Liver (tissue), 7 donors: ENCODE measurements at regions not wholly inside any gene's neighbourhood (a gene's known extent, or its start where the extent isn't known, plus 50 kb on each side); places are given as distances from the start of the nearest gene placed in this dataset.

Source experiments
- DNase-seq: peaks from one replicate; pipeline ENCODE4 v3.0.0-alpha.2; 2017; ENCODE audit warnings: low spot score
- H3K27ac ChIP-seq, 2 donors: one replicate each; pipeline ENCODE4 v1.7.0; 2013; ENCODE audit warnings: inconsistent platforms in 2 of 2, low read length in 2 of 2, control low read depth in 1 of 2, low read depth in 1 of 2, mild to moderate bottlenecking in 1 of 2
- H3K27me3 ChIP-seq, 4 donors: one replicate each; pipeline versions ENCODE4 v1.6.1 to v1.7.0; 2013; ENCODE audit warnings: low read length in 3 of 4, inconsistent platforms in 1 of 4, mild to moderate bottlenecking in 1 of 4, moderate library complexity in 1 of 4; ENCODE audit not compliant: control insufficient read depth in 4 of 4, insufficient read depth in 4 of 4
- H3K36me3 ChIP-seq, 4 donors: one replicate each; pipeline versions ENCODE4 v1.6.1 to v1.7.0; 2013; ENCODE audit warnings: low read length in 3 of 4, mild to moderate bottlenecking in 3 of 4, low read depth in 1 of 4, moderate library complexity in 1 of 4; ENCODE audit not compliant: control insufficient read depth in 4 of 4, insufficient read depth in 3 of 4
- H3K4me1 ChIP-seq, 4 donors: one replicate each; pipeline versions ENCODE4 v1.6.1 to v1.7.0; 2013; ENCODE audit warnings: low read length in 3 of 4, mild to moderate bottlenecking in 3 of 4, moderate library complexity in 1 of 4; ENCODE audit not compliant: control insufficient read depth in 4 of 4, insufficient read depth in 4 of 4
- H3K4me3 ChIP-seq, 3 donors: one replicate each; pipeline versions ENCODE4 v1.6.1 to v1.7.0; 2013; ENCODE audit warnings: low read length in 3 of 3, control low read depth in 1 of 3, low read depth in 1 of 3, mild to moderate bottlenecking in 1 of 3
- H3K9ac ChIP-seq, 2 donors: one replicate each; pipeline ENCODE4 v1.7.0; 2013; ENCODE audit warnings: low read length in 2 of 2, mild to moderate bottlenecking in 2 of 2, moderate library complexity in 2 of 2, control low read depth in 1 of 2, low read depth in 1 of 2
- H3K9me3 ChIP-seq, 4 donors: one replicate each; pipeline versions ENCODE4 v1.6.1 to v1.7.0; 2013; ENCODE audit warnings: low read length in 3 of 4; ENCODE audit not compliant: control insufficient read depth in 4 of 4
- EGR1 ChIP-seq, 2 donors: IDR thresholded peaks; 2 replicates each; pipeline ENCODE4 v1.6.1; 2016 to 2018; ENCODE audit warnings: antibody characterized with exemption in 2 of 2, low read depth in 2 of 2
- GABPA ChIP-seq, 2 donors: IDR thresholded peaks in 1 of 2; conservative IDR thresholded peaks in 1 of 2; 2 replicates each; pipeline ENCODE4 v1.6.1; 2016; ENCODE audit warnings: antibody characterized with exemption in 2 of 2, mild to moderate bottlenecking in 1 of 2, moderate library complexity in 1 of 2
- HNF4A ChIP-seq, 2 donors: conservative IDR thresholded peaks; 2 replicates each; pipeline ENCODE4 v1.6.1; 2016; ENCODE audit warnings: antibody characterized with exemption in 2 of 2, mild to moderate bottlenecking in 2 of 2
- NR2F2 ChIP-seq: IDR thresholded peaks from 2 replicates; pipeline ENCODE4 v1.6.1; 2016; ENCODE audit warnings: antibody characterized with exemption
- RAD21 ChIP-seq, 2 donors: IDR thresholded peaks; 2 replicates each; pipeline ENCODE4 v1.6.1; 2016; ENCODE audit warnings: antibody characterized with exemption in 2 of 2, mild to moderate bottlenecking in 2 of 2
- RXRA ChIP-seq, 2 donors: IDR thresholded peaks; 2 replicates each; pipeline ENCODE4 v1.6.1; 2017 to 2018; ENCODE audit warnings: antibody characterized with exemption in 2 of 2, mild to moderate bottlenecking in 1 of 2
- SP1 ChIP-seq: IDR thresholded peaks from 2 replicates; pipeline ENCODE4 v1.6.1; 2018; ENCODE audit warnings: antibody characterized with exemption, mild to moderate bottlenecking
- TAF1 ChIP-seq: conservative IDR thresholded peaks from 2 replicates; pipeline ENCODE4 v1.6.1; 2016; ENCODE audit warnings: antibody characterized with exemption, mild to moderate bottlenecking
- WGBS: extraction: QIAGEN DNeasy Blood & Tissue Kit; methylation state at CpG from one replicate; pipeline ENCODE4 v1.1.7; 2013; 5-methylcytosine and 5-hydroxymethylcytosine counted together
- TF ChIP-seq, protein P1 (sequence below): IDR thresholded peaks from 2 replicates; pipeline ENCODE4 v1.6.1; 2016; ENCODE audit warnings: antibody characterized with exemption
- TF ChIP-seq, protein P2 (sequence below): IDR thresholded peaks from 2 replicates; pipeline ENCODE4 v1.6.1; 2016; ENCODE audit warnings: antibody characterized with exemption, mild to moderate bottlenecking
- TF ChIP-seq, protein P3 (sequence below): IDR thresholded peaks from 2 replicates; pipeline ENCODE4 v1.6.1; 2016; ENCODE audit warnings: antibody characterized with exemption
- donor health status: healthy.
- donor health status: healthy.
- donor health status: healthy.
- donor health status: healthy.

DNA sequence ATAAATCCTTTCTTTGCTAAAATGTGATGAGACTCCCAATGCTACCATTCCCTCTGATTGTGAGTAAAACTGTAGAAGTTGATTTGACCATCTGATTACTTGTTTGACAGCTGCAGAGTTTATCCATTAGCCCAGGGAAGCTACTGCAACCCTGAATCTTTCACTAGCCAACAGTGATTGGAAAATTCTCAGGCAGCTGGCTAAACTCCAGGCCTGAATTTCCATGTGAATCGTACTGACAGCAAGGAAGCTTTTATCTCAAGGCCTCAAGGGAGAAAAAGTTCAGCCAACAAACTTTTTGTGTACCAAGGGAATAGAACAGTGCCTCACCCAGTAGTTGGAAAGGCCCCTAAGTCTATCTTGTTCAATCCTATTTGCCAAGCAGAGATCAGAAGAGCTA is 246.7 kb upstream of the TRPM3 start:
- WGBS: 11% methylated on average over 1 of the region's 1 CpG
- H3K4me3 ChIP-seq: no peak overlapping the region
- H3K36me3 ChIP-seq: no peaks in the 10 kb centered on the region
- TF ChIP-seq HNF4A (conservative IDR thresholded peaks at IDR 0.05) (no peak), TAF1 (no peak), NR2F2 (no peak), RAD21 (IDR thresholded peaks at IDR 0.05) (no peak), EGR1 (IDR thresholded peaks at IDR 0.05; ENCODE audit: low read depth in 2 of 2) (no peak), SP1 (no peak), GABPA (IDR thresholded peaks at IDR 0.05 in 1 of 2, conservative IDR thresholded peaks at IDR 0.05 in 1 of 2) (no peak), RXRA (IDR thresholded peaks at IDR 0.05) (no peak)
- TF ChIP-seq, protein P1, sequence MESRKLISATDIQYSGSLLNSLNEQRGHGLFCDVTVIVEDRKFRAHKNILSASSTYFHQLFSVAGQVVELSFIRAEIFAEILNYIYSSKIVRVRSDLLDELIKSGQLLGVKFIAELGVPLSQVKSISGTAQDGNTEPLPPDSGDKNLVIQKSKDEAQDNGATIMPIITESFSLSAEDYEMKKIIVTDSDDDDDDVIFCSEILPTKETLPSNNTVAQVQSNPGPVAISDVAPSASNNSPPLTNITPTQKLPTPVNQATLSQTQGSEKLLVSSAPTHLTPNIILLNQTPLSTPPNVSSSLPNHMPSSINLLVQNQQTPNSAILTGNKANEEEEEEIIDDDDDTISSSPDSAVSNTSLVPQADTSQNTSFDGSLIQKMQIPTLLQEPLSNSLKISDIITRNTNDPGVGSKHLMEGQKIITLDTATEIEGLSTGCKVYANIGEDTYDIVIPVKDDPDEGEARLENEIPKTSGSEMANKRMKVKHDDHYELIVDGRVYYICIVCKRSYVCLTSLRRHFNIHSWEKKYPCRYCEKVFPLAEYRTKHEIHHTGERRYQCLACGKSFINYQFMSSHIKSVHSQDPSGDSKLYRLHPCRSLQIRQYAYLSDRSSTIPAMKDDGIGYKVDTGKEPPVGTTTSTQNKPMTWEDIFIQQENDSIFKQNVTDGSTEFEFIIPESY: no peak
- TF ChIP-seq, protein P2, sequence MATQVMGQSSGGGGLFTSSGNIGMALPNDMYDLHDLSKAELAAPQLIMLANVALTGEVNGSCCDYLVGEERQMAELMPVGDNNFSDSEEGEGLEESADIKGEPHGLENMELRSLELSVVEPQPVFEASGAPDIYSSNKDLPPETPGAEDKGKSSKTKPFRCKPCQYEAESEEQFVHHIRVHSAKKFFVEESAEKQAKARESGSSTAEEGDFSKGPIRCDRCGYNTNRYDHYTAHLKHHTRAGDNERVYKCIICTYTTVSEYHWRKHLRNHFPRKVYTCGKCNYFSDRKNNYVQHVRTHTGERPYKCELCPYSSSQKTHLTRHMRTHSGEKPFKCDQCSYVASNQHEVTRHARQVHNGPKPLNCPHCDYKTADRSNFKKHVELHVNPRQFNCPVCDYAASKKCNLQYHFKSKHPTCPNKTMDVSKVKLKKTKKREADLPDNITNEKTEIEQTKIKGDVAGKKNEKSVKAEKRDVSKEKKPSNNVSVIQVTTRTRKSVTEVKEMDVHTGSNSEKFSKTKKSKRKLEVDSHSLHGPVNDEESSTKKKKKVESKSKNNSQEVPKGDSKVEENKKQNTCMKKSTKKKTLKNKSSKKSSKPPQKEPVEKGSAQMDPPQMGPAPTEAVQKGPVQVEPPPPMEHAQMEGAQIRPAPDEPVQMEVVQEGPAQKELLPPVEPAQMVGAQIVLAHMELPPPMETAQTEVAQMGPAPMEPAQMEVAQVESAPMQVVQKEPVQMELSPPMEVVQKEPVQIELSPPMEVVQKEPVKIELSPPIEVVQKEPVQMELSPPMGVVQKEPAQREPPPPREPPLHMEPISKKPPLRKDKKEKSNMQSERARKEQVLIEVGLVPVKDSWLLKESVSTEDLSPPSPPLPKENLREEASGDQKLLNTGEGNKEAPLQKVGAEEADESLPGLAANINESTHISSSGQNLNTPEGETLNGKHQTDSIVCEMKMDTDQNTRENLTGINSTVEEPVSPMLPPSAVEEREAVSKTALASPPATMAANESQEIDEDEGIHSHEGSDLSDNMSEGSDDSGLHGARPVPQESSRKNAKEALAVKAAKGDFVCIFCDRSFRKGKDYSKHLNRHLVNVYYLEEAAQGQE: no peak
- TF ChIP-seq, protein P3, sequence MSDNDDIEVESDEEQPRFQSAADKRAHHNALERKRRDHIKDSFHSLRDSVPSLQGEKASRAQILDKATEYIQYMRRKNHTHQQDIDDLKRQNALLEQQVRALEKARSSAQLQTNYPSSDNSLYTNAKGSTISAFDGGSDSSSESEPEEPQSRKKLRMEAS: no peak
- no peak for DNase-seq
- peaks cover 0 to 1% (median 0%) of the 10 kb centered on the region in 4 donors for H3K4me1 ChIP-seq
- no peaks in the 10 kb centered on the region for H3K27me3 ChIP-seq
- H3K9me3 ChIP-seq: no peaks in the 10 kb centered on the region
- no peak overlapping the region for H3K9ac ChIP-seq
- no peak overlapping the region for H3K27ac ChIP-seq

DNA sequence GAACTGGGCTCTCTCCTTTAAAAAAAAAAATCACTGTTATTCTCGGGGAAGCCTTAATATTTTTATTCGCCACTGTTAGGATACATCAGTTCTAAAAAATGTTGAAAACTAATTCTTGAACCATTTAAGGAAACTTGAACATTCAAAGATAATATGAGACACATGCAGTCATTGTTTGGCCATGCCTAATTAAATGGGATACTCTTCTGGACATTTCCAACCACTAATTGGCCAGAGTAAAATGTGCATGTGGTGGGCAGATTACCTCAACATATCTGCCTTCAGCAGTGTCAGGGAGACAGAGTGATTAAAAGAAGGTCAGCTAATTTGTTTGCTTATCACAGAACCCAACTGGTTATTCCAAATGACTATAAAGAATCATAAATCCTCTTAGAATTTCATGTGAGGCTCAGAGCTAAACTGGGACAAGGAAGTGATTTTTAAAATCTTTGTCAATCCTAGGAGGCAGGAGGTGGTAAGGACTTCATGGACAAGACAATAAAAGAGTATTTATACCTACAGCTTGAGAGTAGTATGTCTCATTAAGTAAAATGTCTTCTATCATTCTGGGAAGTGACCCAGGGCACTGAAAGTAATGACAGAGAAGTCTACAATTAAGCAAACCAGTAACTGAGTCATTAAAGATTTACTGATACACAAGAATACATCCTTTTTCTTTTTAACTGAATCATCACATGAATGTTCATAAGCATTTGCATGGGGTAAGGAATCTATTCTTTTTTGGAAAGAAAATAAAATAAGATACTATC is 242.9 kb upstream of the TRPM3 start:
- WGBS: 91% methylated on average over 2 of the region's 2 CpGs
- Histone ChIP-seq H3K27ac (no peak overlapping the region), H3K9me3 (no peaks in the 10 kb centered on the region), H3K9ac (no peak overlapping the region), H3K4me1 (peaks cover 0 to 1% (median 0%) of the 10 kb centered on the region in 4 donors), H3K36me3 (no peaks in the 10 kb centered on the region), H3K27me3 (no peaks in the 10 kb centered on the region), H3K4me3 (no peak overlapping the region)
- no peak for TF ChIP-seq RAD21 (IDR thresholded peaks at IDR 0.05)
- DNase-seq: no peak
